NCI-H2196 treated with DMSO at 0.1 percent for 48 hours (cell line): ENCODE measurements at regions not wholly inside any gene's neighbourhood (a gene's known extent, or its start where the extent isn't known, plus 50 kb on each side); places are given as distances from the start of the nearest gene placed in this dataset.

Source experiments
- DNase-seq: peaks from one replicate; lab custom pipeline; 2025; ENCODE audit not compliant: unreplicated experiment; lab: John Stamatoyannopoulos, UW

DNA sequence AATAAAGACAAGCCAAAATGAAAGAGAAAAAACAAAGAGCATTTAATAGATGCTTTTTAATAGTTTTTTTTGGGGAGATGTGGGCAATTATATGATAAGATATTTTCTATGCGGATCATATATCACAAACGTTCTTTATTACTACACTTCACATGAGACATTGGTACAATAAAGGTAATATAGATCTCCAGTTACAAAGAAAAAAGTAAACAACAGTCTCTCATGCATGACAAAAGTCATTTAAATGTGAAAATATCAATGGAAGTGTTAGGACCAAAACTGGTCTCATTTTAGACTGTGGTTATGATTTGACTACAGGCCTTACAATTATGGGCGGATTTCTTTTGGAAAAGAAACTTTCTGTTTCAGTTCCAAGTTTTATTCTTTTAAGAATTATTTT is 687.0 kb downstream of the ADGRL2 start:
- no peak for DNase-seq

- no peak for DNase-seq
These were observed 686.2 kb downstream of the ADGRL2 start for GRCh38 chr1:82486969-82487368.

DNA sequence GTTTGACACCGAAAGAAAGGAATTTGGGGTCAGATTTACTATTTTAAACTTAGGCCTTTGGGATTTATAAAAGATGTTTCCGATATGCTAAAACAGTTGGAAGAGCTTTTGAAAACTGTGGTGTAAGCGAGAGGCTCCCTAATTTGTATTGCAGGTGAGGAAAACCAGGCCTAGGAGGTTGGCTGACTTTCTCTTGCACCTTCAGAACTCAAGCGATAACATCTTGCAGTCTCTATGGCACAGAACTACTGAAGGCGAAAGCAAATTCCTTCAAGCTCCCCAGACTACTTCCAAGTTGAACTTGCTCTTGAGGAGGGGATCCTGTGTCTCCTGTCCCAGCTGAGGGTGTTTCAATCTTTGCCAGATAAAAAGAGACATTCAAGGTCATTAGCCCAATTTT is 685.7 kb downstream of the ADGRL2 start:
- no peak for DNase-seq

DNA sequence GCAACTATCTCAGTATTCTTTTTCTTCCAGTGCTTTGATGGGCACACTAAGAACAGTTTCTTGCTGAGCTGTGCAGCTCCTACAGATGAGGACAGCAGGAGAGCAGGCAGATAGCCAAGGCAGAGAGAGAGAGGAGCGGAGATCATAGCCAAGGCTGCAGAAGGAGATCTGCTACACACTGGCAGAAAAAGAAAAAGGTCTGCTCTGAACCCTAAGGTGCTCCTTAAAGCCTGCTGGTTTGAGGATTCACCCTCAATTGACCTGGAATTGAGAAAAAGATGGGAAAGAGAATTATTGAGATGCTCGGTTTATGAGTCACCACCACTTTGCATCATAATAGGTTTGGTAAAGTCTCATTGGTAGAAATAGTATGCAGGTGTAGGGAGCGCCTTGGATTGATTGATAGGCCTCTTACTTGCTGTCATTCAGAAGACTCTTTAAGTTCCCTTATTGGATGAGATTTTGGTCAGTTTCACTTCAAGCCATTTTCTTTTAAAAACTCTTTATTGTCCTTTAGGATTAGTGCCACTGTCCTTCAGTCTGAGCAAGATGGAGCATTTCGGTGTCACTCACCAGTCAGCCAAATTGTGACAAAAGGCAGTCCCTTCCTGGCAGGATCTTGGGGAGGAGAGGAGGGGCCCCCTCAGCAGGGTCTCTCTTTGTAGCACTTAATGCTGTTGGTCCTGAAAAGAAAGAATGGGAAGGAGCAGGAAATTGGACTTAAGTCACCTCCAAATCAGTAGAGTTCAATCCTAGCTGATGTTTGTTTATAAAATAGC is 685.0 kb downstream of the ADGRL2 start:
- no peak for DNase-seq

- DNase-seq = no peak
These were observed 682.4 kb downstream of the ADGRL2 start for GRCh38 chr1:82483146-82483545.

DNA sequence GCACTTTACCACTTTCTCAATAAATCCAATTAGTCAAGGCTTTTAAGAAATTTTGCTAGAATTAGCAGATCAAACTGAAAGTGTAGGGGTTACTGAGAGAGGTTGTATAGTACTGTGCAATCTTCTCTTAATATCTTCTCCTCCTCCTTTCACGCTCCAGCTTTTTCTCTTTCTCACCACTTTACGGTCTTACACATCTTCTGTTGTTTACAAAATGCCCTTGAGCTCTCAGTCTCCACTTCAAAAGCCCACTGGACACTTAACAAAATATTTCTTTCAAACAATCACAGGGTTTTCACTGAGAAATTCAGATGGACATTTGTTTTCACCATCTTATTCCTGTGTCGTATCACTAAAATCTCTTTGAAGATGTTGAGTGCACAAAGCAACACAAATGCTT is 678.2 kb downstream of the ADGRL2 start:
- DNase-seq = no peak

GRCh38 chr1:82472489-82473131 is 671.9 kb downstream of the ADGRL2 start:
- no peak for DNase-seq

GRCh38 chr1:82466891-82467290 is 666.2 kb downstream of the ADGRL2 start:
- DNase-seq = no peak

GRCh38 chr1:82466416-82466815 is 665.7 kb downstream of the ADGRL2 start:
- no peak for DNase-seq

GRCh38 chr1:82465024-82465423 is 664.3 kb downstream of the ADGRL2 start:
- DNase-seq = no peak

DNA sequence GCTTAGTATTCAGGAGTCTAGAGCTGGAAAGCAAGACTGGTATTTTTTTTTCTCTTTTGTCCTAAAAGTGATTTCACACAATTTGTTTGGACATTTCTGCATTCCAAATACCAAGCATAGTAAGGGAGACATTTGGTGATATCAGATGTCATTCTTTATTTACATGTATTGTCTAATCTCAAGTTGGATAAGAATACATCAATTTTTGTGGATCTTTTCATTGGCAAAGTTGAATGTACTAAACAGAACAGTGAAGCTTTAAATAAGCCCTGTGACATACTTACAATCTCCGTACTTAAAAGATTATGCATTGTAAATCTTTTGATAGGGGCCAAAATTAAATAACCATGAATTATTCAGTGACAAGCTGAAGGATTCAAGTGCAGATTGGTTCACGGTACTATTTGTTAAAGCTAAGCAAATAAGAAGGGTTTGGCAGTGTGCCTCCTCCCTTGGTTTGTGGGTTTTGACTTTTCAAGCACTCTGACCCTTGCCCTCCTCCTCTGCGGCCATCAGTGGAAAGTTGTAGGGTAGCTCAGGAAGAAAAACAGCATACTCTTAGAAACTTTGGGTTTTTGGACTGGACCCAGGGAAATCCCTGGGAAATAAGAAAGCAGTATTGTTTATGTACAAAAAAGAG is 663.7 kb downstream of the ADGRL2 start:
- DNase-seq = peak; percentile 38

DNA sequence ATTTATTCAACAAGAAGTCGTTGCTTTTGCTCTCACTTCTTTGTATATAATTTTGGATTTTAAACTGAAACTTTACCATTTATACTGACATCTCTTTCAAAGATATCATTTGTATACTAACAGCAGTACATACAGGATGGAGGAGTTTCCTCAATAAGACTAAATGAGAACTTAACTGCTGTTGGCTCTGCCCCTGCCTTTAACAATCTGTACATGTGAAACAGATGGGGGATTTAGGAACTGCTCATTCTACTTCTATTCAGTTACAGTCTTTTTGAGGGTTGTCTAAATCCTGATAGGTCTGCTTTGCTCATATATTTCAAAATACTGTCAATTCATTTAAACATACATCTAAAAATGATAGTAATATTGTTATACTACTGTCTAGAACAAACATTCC is 663.2 kb downstream of the ADGRL2 start:
- DNase-seq = no peak

- no peak for DNase-seq
These were observed 661.6 kb downstream of the ADGRL2 start for GRCh38 chr1:82462366-82462765.

DNA sequence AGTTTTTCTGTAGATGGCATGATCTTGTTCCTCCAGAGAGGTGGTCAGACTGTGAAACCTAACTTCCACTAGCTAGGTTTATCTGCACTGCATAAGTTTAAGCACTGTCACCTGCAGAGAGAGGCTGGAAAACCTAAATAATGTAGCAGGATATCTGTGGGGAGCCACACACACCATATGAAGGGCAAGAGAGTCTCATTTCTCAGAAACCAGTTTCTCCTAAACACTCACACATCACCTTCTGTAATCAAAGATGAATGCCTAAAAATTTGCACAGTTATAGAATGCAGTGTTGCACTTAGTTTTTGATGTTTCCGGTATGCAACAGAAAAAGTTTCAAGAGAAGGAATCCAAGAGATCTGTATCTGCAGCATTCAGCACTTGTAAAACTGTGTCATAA is 654.6 kb downstream of the ADGRL2 start:
- no peak for DNase-seq

- no peak for DNase-seq
These were observed 653.7 kb downstream of the ADGRL2 start for GRCh38 chr1:82454431-82454830.

DNA sequence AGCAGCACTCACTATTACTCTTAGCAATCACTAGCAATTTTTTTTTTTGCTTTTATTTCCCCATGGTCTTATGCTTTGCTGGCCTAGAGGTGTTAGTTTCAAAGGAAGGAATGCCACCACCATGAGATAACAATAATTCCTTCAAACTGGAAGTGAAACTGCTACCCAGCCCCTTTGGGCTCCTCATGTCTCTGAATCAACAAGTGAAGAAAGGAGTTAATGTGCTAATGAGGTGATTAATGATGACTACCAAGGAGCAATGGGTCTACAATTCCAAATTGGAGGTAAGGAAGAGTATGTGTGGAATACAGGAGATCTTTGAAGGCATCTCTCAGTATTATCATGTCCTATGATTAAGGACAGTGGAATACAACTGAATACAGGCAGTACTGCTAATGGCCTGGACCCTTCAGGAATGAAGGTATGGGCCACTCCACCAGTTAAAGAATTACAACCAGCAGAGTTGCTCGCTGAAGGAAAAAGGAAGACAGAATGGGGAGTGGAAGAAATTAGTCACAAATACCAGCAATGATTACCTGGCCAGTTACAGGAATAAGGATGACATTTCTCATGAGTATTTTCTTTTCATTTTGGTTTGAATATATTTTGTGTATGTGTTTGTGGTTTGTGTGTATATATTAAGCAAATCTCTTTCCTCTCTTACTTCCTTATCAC is 652.9 kb downstream of the ADGRL2 start:
- no peak for DNase-seq

DNA sequence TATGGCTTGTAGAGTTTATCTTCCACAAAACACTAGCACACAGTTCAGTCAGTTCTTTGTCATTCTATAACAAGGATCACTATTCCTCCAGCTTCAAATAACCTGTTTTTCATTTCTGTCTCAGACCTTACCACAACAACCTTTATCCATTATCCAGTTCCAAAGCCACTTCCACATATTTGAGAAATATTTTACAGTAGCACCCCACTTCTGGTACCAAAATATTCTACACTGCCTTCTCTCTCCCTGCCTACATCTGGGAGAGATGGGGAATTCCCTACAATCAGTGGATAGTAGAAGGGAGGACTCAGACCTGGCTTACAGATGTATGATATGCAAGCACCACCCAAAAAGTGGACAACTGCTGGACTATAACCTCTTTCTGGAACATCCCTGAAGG is 651.4 kb downstream of the ADGRL2 start:
- DNase-seq = no peak

- no peak for DNase-seq
These were observed 650.5 kb downstream of the ADGRL2 start for GRCh38 chr1:82451191-82451590.

DNA sequence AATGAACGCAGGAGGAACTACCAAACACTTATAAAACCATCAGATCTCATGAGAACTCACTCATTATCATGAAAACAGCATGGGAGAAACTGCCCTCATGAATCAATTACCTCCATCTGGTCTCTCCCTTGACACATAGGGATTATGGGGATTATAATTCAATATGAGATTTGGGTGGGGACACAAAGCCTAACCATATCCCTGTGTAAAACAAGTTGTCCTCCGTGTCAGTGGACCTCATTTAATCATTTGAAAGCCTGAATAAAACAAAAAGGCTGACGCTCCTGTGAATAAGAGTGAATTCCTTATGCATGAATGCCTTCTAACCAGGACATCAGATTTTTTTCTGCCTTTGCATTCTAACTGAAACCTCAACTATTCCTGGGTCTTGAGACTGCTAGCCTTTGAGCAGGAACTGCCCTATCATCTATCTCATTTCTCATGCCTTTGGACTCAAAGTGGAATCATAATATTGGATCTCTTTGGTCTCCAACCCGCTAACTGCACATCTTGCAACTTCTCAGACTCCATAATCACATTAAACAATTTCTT is 648.8 kb downstream of the ADGRL2 start:
- DNase-seq = no peak

GRCh38 chr1:82446955-82447354 is 646.2 kb downstream of the ADGRL2 start:
- DNase-seq = no peak

GRCh38 chr1:82446236-82446635 is 645.5 kb downstream of the ADGRL2 start:
- no peak for DNase-seq
